B cell (primary cell): ENCODE measurements at regions not wholly inside any gene's neighbourhood (a gene's known extent, or its start where the extent isn't known, plus 50 kb on each side); places are given as distances from the start of the nearest gene placed in this dataset.

Experiments
- ATAC-seq: fragments of 200-7000 bp; cut with Tn5 transposase; one replicate; pipeline ENCODE4 v1.10.0; 2021; ENCODE audit warnings: low read depth, mild to moderate bottlenecking, moderate number of reproducible peaks, moderate library complexity
- CTCF ChIA-PET: fragments of 350-600 bp; sonication (Branson Sonifier 250); formaldehyde crosslinking; loops from one replicate; lab custom pipeline; 2021; ENCODE audit warnings: antibody characterized with exemption, inconsistent platforms; lab: Charles Lee
- POLR2A ChIA-PET: fragments of 350-600 bp; sonication (Branson Sonifier 250); formaldehyde crosslinking; loops from one replicate; lab custom pipeline; 2021; ENCODE audit warnings: antibody characterized with exemption; lab: Charles Lee
- DNase-seq: peaks from one replicate; pipeline ENCODE4 v3.0.0; 2013
- H2AFZ ChIP-seq: 2 replicates; pipeline ENCODE4 v1.6.1; 2012; ENCODE audit warnings: mild to moderate bottlenecking, low read depth, low read length; ENCODE audit not compliant: insufficient read depth, poor library complexity, severe bottlenecking
- H3K27ac ChIP-seq, 2 donors: 1 replicate in 1 of 2; 2 replicates in 1 of 2; pipeline ENCODE4 v1.5.1; 2012 to 2013; ENCODE audit warnings: low read length in 2 of 2, mild to moderate bottlenecking in 2 of 2, moderate library complexity in 1 of 2
- H3K27me3 ChIP-seq, 4 experiments: fragments of 200-600 bp in 1 of 4; sonication (generic) in 1 of 4; replicated peaks in 1 of 4; 1 replicate in 2 of 4; 2 replicates in 2 of 4; pipeline versions ENCODE4 v1.6.1 to v1.7.0; 2013 to 2016; ENCODE audit warnings: low read length in 3 of 4, mild to moderate bottlenecking in 2 of 4, mixed read lengths in 1 of 4, moderate library complexity in 1 of 4; ENCODE audit not compliant: insufficient read depth in 4 of 4, control insufficient read depth in 3 of 4; ENCODE audit errors: control extremely low read depth in 1 of 4
- H3K36me3 ChIP-seq, 2 experiments: replicated peaks in 1 of 2; 1 replicate in 1 of 2; 2 replicates in 1 of 2; pipeline versions ENCODE4 v1.6.1 to v1.7.1; 2013; ENCODE audit warnings: low read length in 1 of 2; ENCODE audit not compliant: insufficient read depth in 2 of 2, control insufficient read depth in 1 of 2; ENCODE audit errors: control extremely low read depth in 1 of 2, extremely low read depth in 1 of 2
- H3K4me1 ChIP-seq, 2 donors: fragments of 200-600 bp in 1 of 2; sonication (generic) in 1 of 2; 1 replicate in 1 of 2; 2 replicates in 1 of 2; pipeline versions ENCODE4 v1.5.1 to v1.6.1; 2013 to 2017; ENCODE audit warnings: low read length in 2 of 2; ENCODE audit not compliant: control insufficient read depth in 2 of 2, insufficient read depth in 2 of 2
- H3K4me2 ChIP-seq: replicated peaks from 2 replicates; pipeline ENCODE3; 2012; ENCODE audit warnings: mild to moderate bottlenecking, low read depth, low read length; ENCODE audit not compliant: poor library complexity, severe bottlenecking
- H3K4me3 ChIP-seq, 5 experiments: fragments of 200-600 bp in 1 of 5; sonication (generic) in 1 of 5; 1 replicate in 3 of 5; 2 replicates in 2 of 5; pipeline versions ENCODE4 v1.5.1 to v1.7.0; 2011 to 2016; ENCODE audit warnings: low read length in 4 of 5, mild to moderate bottlenecking in 4 of 5, low read depth in 2 of 5, control low read depth in 1 of 5, moderate library complexity in 1 of 5; ENCODE audit not compliant: insufficient read depth in 1 of 5; ENCODE audit errors: control extremely low read depth in 1 of 5, extremely low read depth in 1 of 5
- H3K79me2 ChIP-seq: fragments of 200-600 bp; sonication (generic); one replicate; pipeline ENCODE4 v1.6.0; 2016; ENCODE audit warnings: low read length; ENCODE audit not compliant: control insufficient read depth, insufficient read depth
- H3K9ac ChIP-seq: fragments of 200-600 bp; sonication (generic); 2 replicates; pipeline ENCODE4 v1.6.1; 2017; ENCODE audit warnings: mild to moderate bottlenecking, low read length, moderate library complexity
- H3K9me3 ChIP-seq, 3 donors: one replicate each; pipeline versions ENCODE4 v1.6.1 to v1.7.1; 2013; ENCODE audit warnings: low read length in 2 of 3; ENCODE audit not compliant: control insufficient read depth in 2 of 3, insufficient read depth in 1 of 3; ENCODE audit errors: control extremely low read depth in 1 of 3
- H4K20me1 ChIP-seq: 2 replicates; pipeline ENCODE4 v1.6.0; 2012; ENCODE audit warnings: mild to moderate bottlenecking, low read length; ENCODE audit not compliant: insufficient read depth, control insufficient read depth, poor library complexity, severe bottlenecking
- H3K27ac Mint-ChIP-seq: one replicate; pipeline ENCODE4 v1.8.0; 2021; ENCODE audit warnings: mixed read lengths
- H3K27me3 Mint-ChIP-seq: one replicate; pipeline ENCODE4 v1.8.0; 2021; ENCODE audit warnings: mixed read lengths
- H3K4me1 Mint-ChIP-seq: one replicate; pipeline ENCODE4 v1.8.0; 2021; ENCODE audit warnings: mixed read lengths
- H3K4me3 Mint-ChIP-seq: one replicate; pipeline ENCODE4 v1.8.0; 2021; ENCODE audit warnings: mixed read lengths
- H3K9me3 Mint-ChIP-seq: one replicate; pipeline ENCODE4 v1.8.0; 2022; ENCODE audit warnings: mixed read lengths; ENCODE audit not compliant: insufficient read depth
- CTCF ChIP-seq: fragments of 200-600 bp; IDR thresholded peaks from one replicate; pipeline ENCODE4 v1.8.0; 2022; ENCODE audit warnings: antibody characterized with exemption, mild to moderate bottlenecking
- EZH2 ChIP-seq: IDR thresholded peaks from 2 replicates; pipeline ENCODE4 v1.6.1; 2012; ENCODE audit warnings: borderline replicate concordance, low read depth, mild to moderate bottlenecking, moderate library complexity, low read length; ENCODE audit not compliant: insufficient read depth, poor library complexity, severe bottlenecking
- WGBS: methylation state at CpG from one replicate; pipeline ENCODE4 v1.1.5; 2013; ENCODE audit warnings: missing lambda C conversion rate; ENCODE audit not compliant: insufficient coverage; 5-methylcytosine and 5-hydroxymethylcytosine counted together
- intact Hi-C: fragments of 100-400 bp; cut with micrococcal nuclease; formaldehyde crosslinking; loops from one replicate; pipeline ENCODE4 v1.10.0; 2022

- H3K27ac Mint-ChIP-seq = no peak overlapping the region
- DNase-seq = no peak
- H3K4me3 Mint-ChIP-seq = no peak overlapping the region
Measured at GRCh38 chr2:234212534-234212933, 162.0 kb downstream of the SPP2 start.

GRCh38 chr2:234211797-234212196 lies 161.3 kb downstream of the SPP2 start:
- Histone ChIP-seq H3K79me2 (no peaks in the 10 kb centered on the region), H3K9ac (no peak overlapping the region), H3K4me2 (no peak overlapping the region), H3K27ac (no peak overlapping the region), H4K20me1 (no peaks in the 10 kb centered on the region), H3K27me3 (peaks cover 0 to 19% (median 7%) of the 10 kb centered on the region in 4 experiments), H3K9me3 (peaks cover under 1 to 3% (median 1%) of the 10 kb centered on the region in 3 donors), H3K4me1 (no peaks in the 10 kb centered on the region), H2AFZ (no peak overlapping the region), H3K36me3 (no peaks in the 10 kb centered on the region), H3K4me3 (no peak overlapping the region)
- no peak for ATAC-seq
- Mint-ChIP-seq H3K27ac (no peak overlapping the region), H3K9me3 (peaks cover 2% of the 10 kb centered on the region), H3K27me3 (peaks cover 32% of the 10 kb centered on the region), H3K4me3 (no peak overlapping the region), H3K4me1 (peaks cover 5% of the 10 kb centered on the region)
- no peak for DNase-seq
- ChIA-PET CTCF (interaction anchor here (0.7 kb wide), 1 partner anchor 42 kb away, joined by 4 read pairs; no protein-coding TSS in a partner anchor), POLR2A (no interaction called here)
- TF ChIP-seq CTCF (no peak), EZH2 (no peak)
- no CpG with 5 or more reads among the region's 4 CpGs for WGBS
- intact Hi-C loops = no loop called here

More at GRCh38 chr2:234212534-234212933, 162.0 kb downstream of the SPP2 start:
- H4K20me1 ChIP-seq = no peaks in the 10 kb centered on the region
- H3K27ac ChIP-seq = no peak overlapping the region
- ChIA-PET CTCF (interaction anchor here (1.3 kb wide), 1 partner anchor 288 kb away, joined by 4 read pairs; no protein-coding TSS in a partner anchor), POLR2A (no interaction called here)
- peaks cover 0 to 24% (median 8%) of the 10 kb centered on the region in 4 experiments for H3K27me3 ChIP-seq
- no peak overlapping the region for H2AFZ ChIP-seq
- no peak overlapping the region for H3K4me2 ChIP-seq
- no peaks in the 10 kb centered on the region for H3K9me3 ChIP-seq
- no peaks in the 10 kb centered on the region for H3K36me3 ChIP-seq
- no peaks in the 10 kb centered on the region for H3K79me2 ChIP-seq
- Mint-ChIP-seq H3K9me3 (no peaks in the 10 kb centered on the region), H3K27me3 (peaks cover 33% of the 10 kb centered on the region), H3K4me1 (peaks cover 5% of the 10 kb centered on the region)
- no peaks in the 10 kb centered on the region for H3K4me1 ChIP-seq
- TF ChIP-seq EZH2 (no peak), CTCF (no peak)
- H3K4me3 ChIP-seq = no peak overlapping the region
- 69% methylated on average over 8 of the region's 8 CpGs for WGBS
- H3K9ac ChIP-seq = no peak overlapping the region
- no peak for ATAC-seq
- intact Hi-C loops = no loop called here
